GM19238 (cell line): ENCODE measurements at regions not wholly inside any gene's neighbourhood (a gene's known extent, or its start where the extent isn't known, plus 50 kb on each side); places are given as distances from the start of the nearest gene placed in this dataset.
A peak's percentile ranks its signal among the peaks of the same experiment; 100 is the strongest.
"Not testable (repeated sequence)": the region's sequence is repeated elsewhere in the genome, so short reads cannot be mapped to it uniquely, and the experiment has no call there.

ENCODE experiments used
- DNase-seq: peaks from one replicate; pipeline ENCODE4 v3.0.0; 2011; ENCODE audit warnings: low spot score; ENCODE audit not compliant: insufficient read length

DNA sequence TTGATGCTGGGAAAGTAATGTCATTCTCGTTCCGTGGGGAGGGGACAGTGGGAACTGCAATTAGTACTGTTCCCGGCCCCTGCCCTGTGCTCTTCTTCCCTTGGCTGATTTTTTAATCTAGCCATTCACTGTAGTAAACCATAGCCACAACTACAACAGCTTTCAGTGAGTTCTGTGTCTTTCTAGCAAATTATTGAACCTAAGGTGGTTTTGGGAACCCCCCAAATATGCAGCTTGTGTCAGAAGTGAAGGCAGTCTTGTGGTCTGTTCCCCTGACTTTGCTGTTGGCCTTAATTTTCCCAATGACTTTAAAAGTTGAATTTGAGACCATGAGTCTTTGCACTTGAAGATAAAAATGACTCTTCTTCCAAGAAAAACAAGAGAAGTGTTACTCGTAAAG, 114.3 kb upstream of the ETV6 start:
- no peak for DNase-seq

DNA sequence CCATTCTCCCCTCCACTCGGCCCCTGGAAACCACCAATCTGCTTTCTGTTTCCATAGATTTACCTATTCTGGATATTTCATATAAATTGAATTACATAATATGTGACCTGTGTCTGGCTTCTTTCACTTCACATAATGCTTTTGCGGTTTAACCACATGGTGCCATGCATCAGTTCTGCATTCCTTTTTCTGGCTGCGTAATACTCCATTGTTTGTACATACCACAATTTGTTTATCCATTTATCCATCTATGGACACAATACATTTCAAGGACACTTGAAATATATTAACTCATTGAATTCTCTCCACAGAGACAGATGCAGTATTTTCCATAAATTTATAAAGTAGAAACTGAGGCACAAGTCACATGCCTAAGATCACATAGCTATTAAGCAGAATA, 110.3 kb upstream of the ETV6 start:
- no peak for DNase-seq

GRCh38 chr12:11540156-11540555, 109.3 kb upstream of the ETV6 start:
- DNase-seq: no peak

DNA sequence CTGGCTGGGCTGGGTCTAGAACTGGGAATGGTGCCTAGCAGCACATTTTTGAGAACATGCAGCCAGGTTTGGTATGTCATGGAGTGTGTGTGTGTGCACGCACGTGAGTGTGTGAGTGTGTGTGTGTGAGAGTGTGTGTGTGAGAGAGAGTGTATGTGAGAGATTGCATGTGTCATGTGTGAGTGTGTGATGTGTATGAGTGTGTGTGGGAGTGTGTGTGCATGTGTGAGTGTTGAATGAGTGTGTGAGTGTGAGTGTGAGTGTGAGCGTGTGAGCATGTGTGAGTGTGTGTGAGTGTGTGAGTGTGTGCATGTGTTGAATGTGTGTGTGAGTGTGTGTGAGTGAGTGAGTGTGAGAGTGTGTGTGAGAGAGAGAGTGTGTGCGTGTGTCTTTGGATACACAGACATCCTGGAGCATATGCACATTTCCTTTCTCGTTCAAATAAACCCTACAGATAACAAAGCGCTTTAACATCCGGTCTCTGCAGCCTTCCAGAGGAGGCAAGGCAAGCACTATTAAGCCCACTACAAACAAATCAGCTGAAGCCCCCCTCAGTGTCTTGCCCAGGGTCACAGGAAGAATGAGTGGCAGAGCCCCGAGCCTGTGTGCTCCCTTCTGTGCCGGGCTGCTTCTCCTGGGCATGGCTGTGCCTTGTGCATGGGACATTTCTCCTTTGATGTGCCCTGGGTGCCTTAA, 108.7 kb upstream of the ETV6 start:
- DNase-seq: no peak

- DNase-seq: no peak
These were observed 106.9 kb upstream of the ETV6 start for GRCh38 chr12:11542599-11542998.

DNA sequence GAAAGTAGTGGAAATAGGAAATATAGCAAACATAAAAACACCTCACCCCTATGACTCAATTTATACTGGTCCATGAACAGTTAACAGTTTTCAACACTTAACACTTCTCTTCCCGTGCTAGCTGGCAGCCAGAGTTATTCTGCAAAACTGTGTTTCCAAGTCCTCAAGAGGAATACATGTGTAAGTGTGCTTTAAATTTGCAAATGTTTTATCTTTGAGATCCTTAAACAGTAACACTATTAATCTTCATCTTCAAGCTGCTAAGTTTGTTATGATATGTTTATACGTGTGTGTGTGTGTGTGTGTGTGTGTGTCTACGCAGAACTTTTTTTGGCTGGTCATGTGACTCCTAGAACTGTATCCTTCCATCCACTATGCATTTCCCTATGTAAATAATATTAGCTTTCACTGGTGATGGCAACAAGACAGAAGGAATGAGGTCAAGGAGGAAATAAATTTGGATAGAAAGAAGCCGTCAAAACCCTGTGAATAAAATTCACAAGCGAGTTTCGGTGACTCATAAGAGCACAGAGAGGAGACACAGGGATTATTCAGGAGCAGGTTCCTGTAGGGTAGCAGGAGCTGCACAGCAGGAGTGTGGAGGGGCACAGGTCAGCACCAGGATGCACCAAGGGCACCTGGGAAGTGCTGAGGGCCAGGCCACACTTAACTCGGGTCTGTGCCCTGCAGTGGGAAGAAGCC, 105.9 kb upstream of the ETV6 start:
- DNase-seq: no peak

- peak; percentile 56 for DNase-seq
These were observed 103.8 kb upstream of the ETV6 start for GRCh38 chr12:11545484-11546330.

- DNase-seq: not testable (repeated sequence)
These were observed 102.7 kb upstream of the ETV6 start for GRCh38 chr12:11546582-11547270.

GRCh38 chr12:11547271-11547646, 102.2 kb upstream of the ETV6 start:
- DNase-seq: not testable (repeated sequence)

GRCh38 chr12:11549119-11549518, 100.4 kb upstream of the ETV6 start:
- no peak for DNase-seq

DNA sequence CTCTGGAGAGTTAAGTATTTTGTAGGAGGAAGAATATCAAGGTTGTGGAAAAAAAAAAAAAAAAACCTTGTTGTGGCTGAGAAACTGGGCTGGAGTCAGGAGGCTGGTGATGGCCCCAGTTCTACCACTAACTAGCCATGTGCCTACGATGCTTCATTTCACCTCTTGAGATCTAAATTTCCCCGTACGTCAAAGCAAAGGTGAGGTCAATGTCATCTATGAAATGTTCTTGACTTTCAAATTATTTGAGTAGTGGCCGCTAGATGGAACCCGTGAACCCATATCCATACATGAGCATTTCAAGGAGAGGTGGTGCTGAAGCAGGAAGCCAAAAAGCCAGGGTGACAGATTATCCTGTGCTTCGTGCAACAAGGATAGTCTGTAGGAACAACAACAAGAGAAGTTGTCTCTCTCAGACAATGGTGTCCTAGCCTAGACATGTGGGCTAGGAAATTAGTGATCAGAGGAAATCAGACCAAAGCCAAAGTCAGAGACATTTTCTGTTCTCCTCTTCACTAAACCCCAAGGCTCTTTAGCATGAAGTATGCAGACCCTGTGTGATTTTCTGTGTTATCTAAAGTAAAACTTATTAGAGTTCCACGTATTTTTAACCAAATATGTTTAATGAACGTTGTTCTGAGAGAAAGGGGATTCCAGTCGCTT, 95.5 kb upstream of the ETV6 start:
- DNase-seq: peak; percentile 53

DNA sequence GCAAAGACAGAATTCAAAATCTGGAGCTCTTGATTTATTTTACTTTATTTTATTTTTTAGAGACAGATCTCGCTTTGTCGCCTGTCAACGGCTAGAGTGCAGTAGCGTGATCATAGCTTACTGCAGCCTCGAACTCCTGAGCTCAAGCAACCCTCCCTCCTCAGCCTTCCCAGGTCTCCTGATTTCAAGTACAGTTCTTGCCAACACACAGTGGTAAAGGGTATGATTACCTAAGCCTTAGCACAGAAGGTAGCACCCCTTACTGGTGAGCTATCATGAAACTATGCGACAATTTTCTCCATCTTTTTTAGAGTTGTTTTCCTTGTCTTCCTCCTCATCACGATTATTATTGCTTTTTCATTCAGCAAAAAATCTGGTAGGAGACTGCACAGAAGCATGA, 94.3 kb upstream of the ETV6 start:
- no peak for DNase-seq

GRCh38 chr12:11555743-11556625, 93.5 kb upstream of the ETV6 start:
- DNase-seq: no peak

DNA sequence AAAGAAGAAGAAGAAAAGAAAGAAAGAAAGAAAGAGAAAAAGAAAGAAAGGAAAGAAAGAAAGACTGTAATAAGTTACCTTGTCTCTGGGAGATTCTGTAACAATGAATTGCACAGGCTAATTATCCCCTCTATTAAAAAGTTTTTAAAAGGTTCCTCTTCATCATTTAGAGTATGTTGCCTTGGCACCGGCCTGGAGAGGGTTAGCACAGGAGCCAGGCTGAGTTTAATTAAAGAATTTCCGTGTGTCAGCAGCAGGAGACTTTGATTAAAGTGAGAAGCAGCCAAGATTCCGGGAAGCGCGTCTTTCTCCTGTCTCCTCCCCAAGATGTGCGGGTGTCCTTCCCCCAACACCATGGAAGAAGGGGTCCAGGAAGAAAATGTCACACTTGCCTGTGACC, 92.8 kb upstream of the ETV6 start:
- no peak for DNase-seq

- no peak for DNase-seq
These were observed 89.7 kb upstream of the ETV6 start for GRCh38 chr12:11559626-11560340.

DNA sequence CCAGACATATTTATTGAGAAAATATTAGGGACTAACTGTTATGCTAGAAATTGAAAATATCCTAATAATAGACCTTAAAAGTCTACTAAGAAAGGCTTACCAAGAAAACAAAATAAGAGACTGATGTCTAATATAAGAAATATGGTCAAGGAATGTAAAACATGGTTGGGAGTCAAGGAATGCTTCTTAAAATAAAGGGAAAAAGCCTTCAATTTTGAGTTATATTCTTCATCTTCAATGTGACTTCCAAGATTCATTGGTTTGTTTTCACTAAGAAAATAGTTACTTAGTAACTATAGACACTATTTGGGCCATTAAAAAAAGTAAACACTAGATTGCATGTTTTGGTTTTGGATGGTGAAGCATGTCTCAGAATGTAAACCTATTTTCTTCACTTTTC, 88.1 kb upstream of the ETV6 start:
- no peak for DNase-seq

GRCh38 chr12:11563785-11564739, 85.4 kb upstream of the ETV6 start:
- DNase-seq: no peak

- DNase-seq: no peak
These were observed 84.4 kb upstream of the ETV6 start for GRCh38 chr12:11564984-11565651.
